SH-SY5Y (cell line): ENCODE measurements at regions not wholly inside any gene's neighbourhood (a gene's known extent, or its start where the extent isn't known, plus 50 kb on each side); places are given as distances from the start of the nearest gene placed in this dataset.

ENCODE experiments used
- GATA2 ChIP-seq: IDR thresholded peaks from 2 replicates; pipeline ENCODE4 v1.6.1; 2011; ENCODE audit warnings: mild to moderate bottlenecking, low read depth, low read length
- GATA3 ChIP-seq: IDR thresholded peaks from 2 replicates; pipeline ENCODE4 v1.6.1; 2011; ENCODE audit warnings: low read depth, mild to moderate bottlenecking, low read length, moderate library complexity

DNA sequence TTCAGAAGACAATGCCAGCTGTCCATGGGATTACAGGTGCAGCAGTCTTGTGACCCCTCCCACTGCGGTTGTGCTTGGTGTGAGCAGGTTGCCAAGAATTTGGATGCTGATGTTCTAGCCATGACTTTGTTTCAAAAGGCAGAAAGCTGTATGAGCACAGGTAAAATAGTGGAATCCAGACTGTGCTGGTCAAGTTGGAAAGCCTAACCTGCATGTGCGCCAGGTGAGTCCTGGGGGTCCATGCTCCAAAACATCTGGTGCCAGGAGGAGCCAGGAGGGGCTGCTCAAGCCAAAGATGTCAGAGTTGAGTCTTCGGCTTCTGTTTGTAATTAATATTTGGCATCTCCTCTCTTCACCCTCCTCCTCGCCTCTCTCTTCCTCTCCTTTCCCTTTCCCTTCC, 330.1 kb downstream of the MYCN start:
- TF ChIP-seq GATA3 (no peak), GATA2 (no peak)
